Caco-2 (cell line): ENCODE measurements at regions not wholly inside any gene's neighbourhood (a gene's known extent, or its start where the extent isn't known, plus 50 kb on each side); places are given as distances from the start of the nearest gene placed in this dataset.

Source experiments
- BruUV-seq: library from RNA; stranded (reverse); fragments of 400-500 nt; replicated peaks from 2 replicates; lab custom pipeline; 2021; lab: Mats Ljungman, UMichigan
- CTCF ChIA-PET: fragments of 300-600 bp; sonication (Branson Sonifier 250); formaldehyde crosslinking; loops from one replicate; lab custom pipeline; 2022; ENCODE audit warnings: antibody characterized with exemption; lab: Charles Lee
- POLR2A ChIA-PET: fragments of 300-600 bp; sonication (Branson Sonifier 250); formaldehyde crosslinking; loops from one replicate; lab custom pipeline; 2022; ENCODE audit warnings: antibody characterized with exemption; lab: Charles Lee
- DNase-seq, 2 experiments: peaks; one replicate each; pipeline versions ENCODE4 v3.0.0 to v3.0.0-alpha.2; 2020 to 2022
- H3K27me3 ChIP-seq: replicated peaks from 2 replicates; pipeline ENCODE4 v1.6.0; 2011; ENCODE audit warnings: low read length; ENCODE audit not compliant: control insufficient read depth, insufficient read depth
- H3K36me3 ChIP-seq: 2 replicates; pipeline ENCODE4 v1.5.1; 2011; ENCODE audit warnings: low read length; ENCODE audit not compliant: control insufficient read depth, insufficient read depth
- H3K4me1 ChIP-seq: fragments of 250-450 bp; sonication (Bioruptor Pico); 2 replicates; pipeline ENCODE4 v1.5.1; 2020; ENCODE audit warnings: mild to moderate bottlenecking
- H3K4me3 ChIP-seq: 2 replicates; pipeline ENCODE4 v1.5.1; 2011; ENCODE audit warnings: low read depth, mild to moderate bottlenecking, control low read depth, low read length
- H3K9me3 ChIP-seq: fragments of 250-450 bp; sonication (Bioruptor Pico); 2 replicates; pipeline ENCODE4 v1.5.1; 2020; ENCODE audit warnings: mild to moderate bottlenecking, moderate library complexity
- H3K27ac Mint-ChIP-seq: one replicate; pipeline ENCODE4 v1.8.0; 2022; ENCODE audit warnings: mixed read lengths; ENCODE audit not compliant: unreplicated experiment
- H3K27me3 Mint-ChIP-seq: one replicate; pipeline ENCODE4 v1.8.0; 2022; ENCODE audit warnings: mixed read lengths; ENCODE audit not compliant: insufficient read depth, unreplicated experiment
- H3K36me3 Mint-ChIP-seq: one replicate; pipeline ENCODE4 v1.8.0; 2022; ENCODE audit warnings: mild to moderate bottlenecking, mixed read lengths; ENCODE audit not compliant: insufficient read depth, unreplicated experiment
- H3K4me1 Mint-ChIP-seq: one replicate; pipeline ENCODE4 v1.8.0; 2022; ENCODE audit warnings: low read depth, mixed read lengths; ENCODE audit not compliant: unreplicated experiment
- H3K4me3 Mint-ChIP-seq: one replicate; pipeline ENCODE4 v1.8.0; 2022; ENCODE audit warnings: mild to moderate bottlenecking, moderate library complexity, mixed read lengths; ENCODE audit not compliant: unreplicated experiment
- H3K9me3 Mint-ChIP-seq: one replicate; pipeline ENCODE4 v1.8.0; 2022; ENCODE audit warnings: mixed read lengths; ENCODE audit not compliant: unreplicated experiment
- intact Hi-C: fragments of 100-400 bp; cut with micrococcal nuclease; formaldehyde crosslinking; loops from one replicate; pipeline ENCODE4 v1.10.0; 2022; ENCODE audit not compliant: unreplicated experiment
- TF ChIP-seq, protein P1 (sequence below), 2 experiments: fragments of 200-600 bp in 1 of 2; IDR thresholded peaks; 1 replicate in 1 of 2; 2 replicates in 1 of 2; pipeline versions ENCODE4 v1.5.1 to v1.8.0; 2011 to 2022; ENCODE audit warnings: antibody characterized with exemption in 1 of 2, control low read depth in 1 of 2, inconsistent platforms in 1 of 2, low read depth in 1 of 2, low read length in 1 of 2, mild to moderate bottlenecking in 1 of 2, moderate library complexity in 1 of 2; ENCODE audit not compliant: insufficient read depth in 1 of 2, severe bottlenecking in 1 of 2, unreplicated experiment in 1 of 2

DNA sequence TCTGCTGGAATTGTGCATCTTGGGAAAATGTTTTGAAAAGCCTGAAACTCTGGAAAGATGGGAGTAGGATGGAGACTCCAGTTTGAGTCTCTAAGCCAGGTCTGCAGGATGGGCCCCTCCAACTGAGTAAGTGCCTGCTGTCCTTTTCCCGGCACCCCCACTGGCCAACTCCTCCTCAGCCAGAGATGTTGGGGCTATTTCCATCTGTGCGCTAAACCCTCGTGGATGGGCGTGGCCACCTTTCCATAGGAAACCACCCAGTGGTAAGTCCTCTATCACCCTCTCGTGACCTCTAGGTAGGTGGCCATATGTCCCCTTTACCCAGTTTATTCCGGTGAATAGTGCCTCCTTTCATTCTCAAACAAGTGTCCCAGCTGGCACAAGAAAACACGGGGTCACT lies 250.9 kb downstream of the TOMM20 start:
- no peak for DNase-seq
- TF ChIP-seq, protein P1, sequence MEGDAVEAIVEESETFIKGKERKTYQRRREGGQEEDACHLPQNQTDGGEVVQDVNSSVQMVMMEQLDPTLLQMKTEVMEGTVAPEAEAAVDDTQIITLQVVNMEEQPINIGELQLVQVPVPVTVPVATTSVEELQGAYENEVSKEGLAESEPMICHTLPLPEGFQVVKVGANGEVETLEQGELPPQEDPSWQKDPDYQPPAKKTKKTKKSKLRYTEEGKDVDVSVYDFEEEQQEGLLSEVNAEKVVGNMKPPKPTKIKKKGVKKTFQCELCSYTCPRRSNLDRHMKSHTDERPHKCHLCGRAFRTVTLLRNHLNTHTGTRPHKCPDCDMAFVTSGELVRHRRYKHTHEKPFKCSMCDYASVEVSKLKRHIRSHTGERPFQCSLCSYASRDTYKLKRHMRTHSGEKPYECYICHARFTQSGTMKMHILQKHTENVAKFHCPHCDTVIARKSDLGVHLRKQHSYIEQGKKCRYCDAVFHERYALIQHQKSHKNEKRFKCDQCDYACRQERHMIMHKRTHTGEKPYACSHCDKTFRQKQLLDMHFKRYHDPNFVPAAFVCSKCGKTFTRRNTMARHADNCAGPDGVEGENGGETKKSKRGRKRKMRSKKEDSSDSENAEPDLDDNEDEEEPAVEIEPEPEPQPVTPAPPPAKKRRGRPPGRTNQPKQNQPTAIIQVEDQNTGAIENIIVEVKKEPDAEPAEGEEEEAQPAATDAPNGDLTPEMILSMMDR (IDR thresholded peaks at IDR 0.05; ENCODE audit: insufficient read depth in 1 of 2, low read depth in 1 of 2, low read length in 1 of 2, severe bottlenecking in 1 of 2, unreplicated experiment in 1 of 2), result no peak
- Histone ChIP-seq H3K4me3 (no peak overlapping the region), H3K9me3 (no peaks in the 10 kb centered on the region), H3K4me1 (peaks cover 44% of the 10 kb centered on the region), H3K36me3 (no peaks in the 10 kb centered on the region), H3K27me3 (no peaks in the 10 kb centered on the region)
- ChIA-PET CTCF (no interaction called here), POLR2A (no interaction called here)
- intact Hi-C loops, result loop anchor here (5.0 to 10.0 kb wide), 5 partner anchors 55 to 383 kb away; partner anchors contain the start of gene IRF2BP2
- Mint-ChIP-seq H3K36me3 (no peaks in the 10 kb centered on the region), H3K9me3 (peaks cover 3% of the 10 kb centered on the region), H3K27ac (peak overlapping the region; percentile 69), H3K4me1 (peaks cover 35% of the 10 kb centered on the region), H3K4me3 (no peak overlapping the region), H3K27me3 (no peaks in the 10 kb centered on the region)
- BruUV-seq, result no TSS peak

- H3K4me1 Mint-ChIP-seq, result peaks cover 35% of the 10 kb centered on the region
- peak overlapping the region; percentile 58 for H3K27ac Mint-ChIP-seq
- H3K4me1 ChIP-seq, result peaks cover 44% of the 10 kb centered on the region
- ChIA-PET POLR2A (interaction anchor here (0.6 to 0.7 kb wide), 3 partner anchors 15 to 265 kb away, joined by 3 to 10 read pairs (median 4); no protein-coding TSS in a partner anchor), CTCF (interaction anchor here (0.7 to 0.9 kb wide), 3 partner anchors 66 to 160 kb away, joined by 3 to 4 read pairs (median 3); no protein-coding TSS in a partner anchor)
- no peak overlapping the region for H3K4me3 Mint-ChIP-seq
- no peaks in the 10 kb centered on the region for H3K9me3 ChIP-seq
- DNase-seq, result peak; percentile 84 to 87
- H3K9me3 Mint-ChIP-seq, result no peaks in the 10 kb centered on the region
- intact Hi-C loops, result loop anchor here (1.0 to 10.0 kb wide), 8 partner anchors 54 to 381 kb away; partner anchors contain the start of gene IRF2BP2
- TF ChIP-seq, protein P1 (IDR thresholded peaks at IDR 0.05; ENCODE audit: insufficient read depth in 1 of 2, low read depth in 1 of 2, low read length in 1 of 2, severe bottlenecking in 1 of 2, unreplicated experiment in 1 of 2), result no peak
- H3K36me3 Mint-ChIP-seq, result no peaks in the 10 kb centered on the region
- no peak overlapping the region for H3K4me3 ChIP-seq
- no peaks in the 10 kb centered on the region for H3K27me3 ChIP-seq
- BruUV-seq, result no TSS peak
- no peaks in the 10 kb centered on the region for H3K27me3 Mint-ChIP-seq
- no peaks in the 10 kb centered on the region for H3K36me3 ChIP-seq
These were observed 252.4 kb downstream of the TOMM20 start for GRCh38 chr1:234875953-234876855.

DNA sequence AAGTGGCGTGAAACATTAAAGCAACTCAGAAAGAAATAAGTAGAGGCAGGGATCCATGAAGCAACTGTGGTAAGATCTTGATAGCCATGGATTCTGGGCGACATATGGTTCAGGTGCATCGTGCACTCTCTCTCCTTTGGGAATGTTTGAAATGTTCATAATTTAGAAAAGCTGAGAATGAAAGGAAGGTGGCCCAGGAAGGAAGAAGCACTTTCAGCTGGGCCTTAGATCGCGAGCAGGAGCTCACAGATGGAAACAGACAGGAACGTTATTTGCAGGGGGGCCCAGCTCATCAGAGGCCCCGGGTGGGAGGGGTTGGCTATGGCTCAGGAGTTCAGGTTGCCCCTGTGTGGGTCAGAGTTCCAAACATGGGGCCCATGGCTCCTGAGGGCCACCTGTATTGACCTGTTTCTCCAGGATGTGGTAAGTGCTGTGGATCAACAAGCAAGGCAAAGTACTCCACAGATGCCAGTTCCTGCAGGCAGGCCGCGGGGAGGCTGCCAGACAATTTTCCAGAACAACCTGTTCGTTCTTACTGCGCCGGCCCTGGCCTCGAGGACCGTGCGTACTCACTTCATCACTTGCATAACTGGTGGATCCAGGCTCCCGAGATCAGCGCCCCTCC lies 253.2 kb downstream of the TOMM20 start:
- no peaks in the 10 kb centered on the region for H3K36me3 ChIP-seq
- BruUV-seq, result no TSS peak
- DNase-seq, result no peak
- H3K4me1 Mint-ChIP-seq, result peaks cover 35% of the 10 kb centered on the region
- no peak overlapping the region for H3K4me3 ChIP-seq
- H3K9me3 ChIP-seq, result no peaks in the 10 kb centered on the region
- POLR2A ChIA-PET, result no interaction called here
- peaks cover 44% of the 10 kb centered on the region for H3K4me1 ChIP-seq
- H3K9me3 Mint-ChIP-seq, result no peaks in the 10 kb centered on the region
- H3K27ac Mint-ChIP-seq, result peak overlapping the region; percentile 13
- intact Hi-C loops, result loop anchor here (5.0 to 10.0 kb wide), 5 partner anchors 53 to 381 kb away; partner anchors contain the start of gene IRF2BP2
- no peaks in the 10 kb centered on the region for H3K27me3 Mint-ChIP-seq
- no peaks in the 10 kb centered on the region for H3K36me3 Mint-ChIP-seq
- no peaks in the 10 kb centered on the region for H3K27me3 ChIP-seq
- no peak overlapping the region for H3K4me3 Mint-ChIP-seq
- TF ChIP-seq, protein P1 (IDR thresholded peaks at IDR 0.05; ENCODE audit: insufficient read depth in 1 of 2, low read depth in 1 of 2, low read length in 1 of 2, severe bottlenecking in 1 of 2, unreplicated experiment in 1 of 2), result no peak
- CTCF ChIA-PET, result no interaction called here
